GM18508 (cell line): ENCODE measurements at regions not wholly inside any gene's neighbourhood (a gene's known extent, or its start where the extent isn't known, plus 50 kb on each side); places are given as distances from the start of the nearest gene placed in this dataset.

ENCODE experiments used
- ATAC-seq: cut with Tn5 transposase; IDR thresholded peaks from one replicate; pipeline ENCODE4 v1.9.1; 2021; ENCODE audit warnings: moderate number of reproducible peaks; ENCODE audit not compliant: insufficient read depth, unreplicated experiment

DNA sequence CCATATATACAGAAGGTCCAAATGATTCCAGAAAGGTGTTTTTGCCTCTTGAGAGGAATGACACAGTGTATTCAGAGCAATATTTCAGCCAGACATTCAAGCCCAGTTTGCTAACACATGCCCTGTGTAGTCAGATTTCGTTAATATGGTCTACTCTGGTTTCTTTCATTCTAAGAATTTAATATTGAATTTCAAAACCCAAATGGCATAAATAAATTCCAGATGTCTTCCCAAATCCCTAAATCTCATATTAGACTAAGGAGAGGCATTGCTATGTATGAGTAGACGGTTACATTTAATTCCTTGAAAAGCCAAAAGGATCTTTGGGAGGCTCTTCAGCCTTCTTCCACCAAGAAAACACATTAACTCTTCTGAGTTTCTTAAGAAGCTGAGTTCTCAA is 66.3 kb upstream of the C1QTNF7 start:
- no peak for ATAC-seq

- no peak for ATAC-seq
Measured at GRCh38 chr4:15362541-15362940, 65.3 kb upstream of the C1QTNF7 start.

- no peak for ATAC-seq
Measured at GRCh38 chr4:15364183-15364582, 63.6 kb upstream of the C1QTNF7 start.

DNA sequence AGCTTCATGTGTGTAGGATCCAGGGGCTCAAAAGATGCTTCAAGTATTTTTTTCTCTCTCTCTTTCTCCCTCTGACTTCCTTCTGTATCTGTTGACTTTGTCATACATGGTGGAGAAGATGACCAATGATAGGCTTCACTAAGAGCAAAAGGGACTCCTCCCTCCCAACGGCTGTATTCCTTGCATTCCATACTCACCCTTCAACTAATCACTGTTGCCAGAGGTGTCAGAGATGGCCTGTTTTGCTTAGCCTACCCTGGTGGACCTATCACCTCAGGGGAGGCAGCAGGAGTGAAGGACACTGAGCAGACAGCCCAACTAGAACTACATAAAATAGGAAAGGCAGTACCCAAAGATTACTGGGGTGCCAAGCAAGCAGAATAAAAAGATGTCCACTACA is 62.2 kb upstream of the C1QTNF7 start:
- ATAC-seq = no peak

- ATAC-seq = no peak
Measured at GRCh38 chr4:15366721-15367120, 61.1 kb upstream of the C1QTNF7 start.

DNA sequence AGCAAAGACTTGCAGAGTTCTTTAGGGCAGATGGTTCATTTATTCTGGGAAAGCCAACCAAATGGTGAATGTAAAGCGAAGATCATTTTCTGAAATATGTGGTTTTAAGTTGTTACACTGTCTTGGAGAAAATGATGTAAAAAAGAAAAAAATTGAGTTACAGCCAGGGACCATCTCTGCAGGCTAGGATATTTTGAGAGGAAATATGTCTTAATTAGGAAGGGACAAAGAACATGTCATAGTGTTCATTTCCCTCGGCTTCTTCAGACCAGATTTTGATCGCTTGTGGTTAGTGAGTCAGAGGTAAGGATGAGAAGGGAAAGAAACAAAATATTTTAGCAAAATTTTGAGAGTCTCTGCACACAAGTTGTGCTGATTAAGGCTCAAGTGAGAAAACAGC is 59.0 kb upstream of the C1QTNF7 start:
- ATAC-seq = no peak

GRCh38 chr4:15370296-15370695 is 57.5 kb upstream of the C1QTNF7 start:
- no peak for ATAC-seq

GRCh38 chr4:15373363-15373762 is 54.5 kb upstream of the C1QTNF7 start:
- no peak for ATAC-seq

- no peak for ATAC-seq
Measured at GRCh38 chr4:15374656-15375055, 53.2 kb upstream of the C1QTNF7 start.

- no peak for ATAC-seq
Measured at GRCh38 chr4:15375667-15376066, 52.2 kb upstream of the C1QTNF7 start.

- no peak for ATAC-seq
Measured at GRCh38 chr4:15376145-15376544, 51.7 kb upstream of the C1QTNF7 start.

- no peak for ATAC-seq
Measured at GRCh38 chr4:15376594-15376993, 51.2 kb upstream of the C1QTNF7 start.
